H9 (cell line): ENCODE measurements at regions not wholly inside any gene's neighbourhood (a gene's known extent, or its start where the extent isn't known, plus 50 kb on each side); places are given as distances from the start of the nearest gene placed in this dataset.

ENCODE experiments used
- DNase-seq: peaks from one replicate; pipeline ENCODE4 v3.0.0-alpha.2; 2017
- H2AFZ ChIP-seq: one replicate; pipeline ENCODE4 v1.6.1; 2013; ENCODE audit warnings: mild to moderate bottlenecking, low read length, control low read depth, moderate library complexity
- H2AK5ac ChIP-seq: 2 replicates; pipeline ENCODE4 v1.6.1; 2013; ENCODE audit warnings: low read length, control low read depth, mixed read lengths; ENCODE audit not compliant: insufficient read length
- H2BK120ac ChIP-seq: one replicate; pipeline ENCODE4 v1.6.1; 2013; ENCODE audit warnings: low read depth, mild to moderate bottlenecking, low read length, control low read depth, inconsistent platforms; ENCODE audit not compliant: poor library complexity, severe bottlenecking
- H2BK12ac ChIP-seq: 2 replicates; pipeline ENCODE4 v1.6.1; 2013; ENCODE audit warnings: low read length, control low read depth, mixed read lengths, low read depth; ENCODE audit not compliant: insufficient read length
- H2BK15ac ChIP-seq: 2 replicates; pipeline ENCODE4 v1.6.1; 2013; ENCODE audit warnings: low read depth, low read length, control low read depth
- H2BK20ac ChIP-seq: one replicate; pipeline ENCODE4 v1.6.1; 2013; ENCODE audit warnings: low read depth, mild to moderate bottlenecking, low read length, control low read depth, inconsistent platforms; ENCODE audit not compliant: poor library complexity, severe bottlenecking
- H2BK5ac ChIP-seq: 2 replicates; pipeline ENCODE4 v1.6.1; 2013; ENCODE audit warnings: low read length, control low read depth, mixed read lengths; ENCODE audit not compliant: insufficient read length
- H3K14ac ChIP-seq: 2 replicates; pipeline ENCODE4 v1.6.1; 2013; ENCODE audit warnings: low read length, control low read depth; ENCODE audit not compliant: insufficient read depth
- H3K18ac ChIP-seq: 2 replicates; pipeline ENCODE4 v1.6.1; 2013; ENCODE audit warnings: low read depth, mild to moderate bottlenecking, mixed read lengths, low read length, control low read depth; ENCODE audit not compliant: insufficient read length
- H3K23ac ChIP-seq: 2 replicates; pipeline ENCODE4 v1.6.1; 2013; ENCODE audit warnings: low read length, control low read depth, mixed read lengths, low read depth; ENCODE audit not compliant: insufficient read length
- H3K23me2 ChIP-seq: 2 replicates; pipeline ENCODE4 v1.6.1; 2013; ENCODE audit warnings: low read depth, mild to moderate bottlenecking, mixed read lengths, low read length, control low read depth; ENCODE audit not compliant: insufficient read length, poor library complexity, severe bottlenecking
- H3K27ac ChIP-seq: 2 replicates; pipeline ENCODE4 v1.5.1; 2013; ENCODE audit warnings: low read length, control low read depth, mixed read lengths, low read depth; ENCODE audit not compliant: insufficient read length
- H3K27me3 ChIP-seq: 2 replicates; pipeline ENCODE4 v1.6.1; 2013; ENCODE audit warnings: low read length, control low read depth, inconsistent platforms; ENCODE audit not compliant: insufficient read depth
- H3K4ac ChIP-seq: 2 replicates; pipeline ENCODE4 v1.6.1; 2013; ENCODE audit warnings: low read depth, mild to moderate bottlenecking, control low read depth, inconsistent platforms, low read length, moderate library complexity
- H3K4me1 ChIP-seq: 2 replicates; pipeline ENCODE4 v1.6.1; 2013; ENCODE audit warnings: low read length, control low read depth, inconsistent platforms; ENCODE audit not compliant: insufficient read depth
- H3K4me2 ChIP-seq: 2 replicates; pipeline ENCODE4 v1.6.1; 2013; ENCODE audit warnings: low read length, control low read depth, mixed read lengths; ENCODE audit not compliant: insufficient read length, insufficient read depth
- H3K56ac ChIP-seq: 2 replicates; pipeline ENCODE4 v1.6.1; 2013; ENCODE audit warnings: low read depth, mild to moderate bottlenecking, mixed read lengths, low read length, control low read depth; ENCODE audit not compliant: insufficient read length
- H3K79me1 ChIP-seq: 2 replicates; pipeline ENCODE4 v1.6.1; 2013; ENCODE audit warnings: low read depth, mild to moderate bottlenecking, moderate library complexity, low read length, control low read depth, inconsistent platforms; ENCODE audit not compliant: insufficient read depth, poor library complexity, severe bottlenecking
- H3K79me2 ChIP-seq: 2 replicates; pipeline ENCODE4 v1.6.1; 2013; ENCODE audit warnings: low read length, control low read depth, inconsistent platforms; ENCODE audit not compliant: insufficient read depth
- H3K9ac ChIP-seq: 2 replicates; pipeline ENCODE4 v1.6.1; 2013; ENCODE audit warnings: low read length, control low read depth, mixed read lengths; ENCODE audit not compliant: insufficient read length; ENCODE audit errors: extremely low read depth
- H3K9me3 ChIP-seq: one replicate; pipeline ENCODE4 v1.6.1; 2013; ENCODE audit warnings: low read depth, low read length, inconsistent platforms; ENCODE audit not compliant: control insufficient read depth
- H3T11ph ChIP-seq: one replicate; pipeline ENCODE4 v1.6.1; 2013; ENCODE audit warnings: mild to moderate bottlenecking, low read length, control low read depth, inconsistent platforms
- H4K20me1 ChIP-seq: one replicate; pipeline ENCODE4 v1.6.1; 2013; ENCODE audit not compliant: control insufficient read depth, insufficient read length, insufficient read depth
- H4K5ac ChIP-seq: 2 replicates; pipeline ENCODE4 v1.6.1; 2013; ENCODE audit warnings: low read depth, mild to moderate bottlenecking, mixed read lengths, low read length, control low read depth; ENCODE audit not compliant: insufficient read length
- H4K8ac ChIP-seq: replicated peaks from 2 replicates; pipeline ENCODE4 v1.6.1; 2013; ENCODE audit warnings: low read length, control low read depth, mixed read lengths, low read depth; ENCODE audit not compliant: insufficient read length
- H4K91ac ChIP-seq: 2 replicates; pipeline ENCODE4 v1.6.1; 2013; ENCODE audit warnings: low read depth, mild to moderate bottlenecking, moderate library complexity, mixed read lengths, low read length, control low read depth; ENCODE audit not compliant: insufficient read length
- H3K27ac Mint-ChIP-seq, 3 experiments: 2 replicates in 2 of 3; 3 replicates in 1 of 3; pipeline ENCODE4 v1.8.0; 2020 to 2021; ENCODE audit warnings: mixed read lengths in 3 of 3, mild to moderate bottlenecking in 1 of 3, moderate library complexity in 1 of 3
- H3K27me3 Mint-ChIP-seq: 2 replicates; pipeline ENCODE4 v1.8.0; 2021; ENCODE audit warnings: low read depth, mild to moderate bottlenecking, moderate library complexity, mixed read lengths
- H3K36me3 Mint-ChIP-seq, 3 experiments: 2 replicates in 2 of 3; 3 replicates in 1 of 3; pipeline ENCODE4 v1.8.0; 2020 to 2021; ENCODE audit warnings: low read depth in 3 of 3, mixed read lengths in 3 of 3; ENCODE audit not compliant: insufficient read depth in 1 of 3
- H3K4me1 Mint-ChIP-seq, 2 experiments: 2 replicates each; pipeline ENCODE4 v1.8.0; 2020; ENCODE audit warnings: mixed read lengths in 2 of 2
- H3K4me3 Mint-ChIP-seq, 2 experiments: 2 replicates in 1 of 2; 3 replicates in 1 of 2; pipeline ENCODE4 v1.8.0; 2020 to 2021; ENCODE audit warnings: mild to moderate bottlenecking in 2 of 2, mixed read lengths in 2 of 2, moderate library complexity in 1 of 2
- H3K9me3 Mint-ChIP-seq, 2 experiments: 2 replicates in 1 of 2; 3 replicates in 1 of 2; pipeline ENCODE4 v1.8.0; 2020; ENCODE audit warnings: mild to moderate bottlenecking in 2 of 2, mixed read lengths in 2 of 2, moderate library complexity in 1 of 2
- TF ChIP-seq, protein P1 (sequence below): fragments of 200-600 bp; sonication (generic); conservative IDR thresholded peaks from 3 replicates; pipeline ENCODE4 v1.8.0; 2021; ENCODE audit warnings: antibody characterized with exemption, mild to moderate bottlenecking

DNA sequence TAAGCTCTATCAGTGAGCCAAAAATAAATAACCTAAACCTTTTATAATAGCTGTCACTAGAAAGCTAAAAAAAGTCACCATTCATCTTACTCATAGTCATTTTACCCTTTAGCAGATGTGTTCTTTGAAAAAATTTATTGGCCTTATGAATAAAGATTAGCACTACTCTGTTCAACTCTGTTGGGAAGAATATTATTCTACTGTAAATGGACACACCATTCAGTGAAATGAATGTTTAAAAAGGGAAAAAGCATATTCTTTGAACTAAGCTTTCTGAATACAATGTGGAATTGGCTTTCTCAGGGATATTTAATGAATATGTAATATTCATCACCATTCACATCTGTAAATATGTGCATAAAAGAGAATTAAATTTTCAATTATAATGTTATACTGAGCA, 422.0 kb downstream of the CBLN2 start:
- H3K4me1 ChIP-seq: no peaks in the 10 kb centered on the region
- no peaks in the 10 kb centered on the region for H3K9me3 Mint-ChIP-seq
- no peak overlapping the region for H2BK12ac ChIP-seq
- no peak overlapping the region for H2BK120ac ChIP-seq
- peaks cover 0 to 2% (median 0%) of the 10 kb centered on the region in 3 experiments; a peak in 1 of 7 replicates for H3K36me3 Mint-ChIP-seq
- H3K9me3 ChIP-seq: no peaks in the 10 kb centered on the region
- H3K27me3 Mint-ChIP-seq: no peaks in the 10 kb centered on the region
- H3K79me1 ChIP-seq: no peaks in the 10 kb centered on the region
- no peak overlapping the region for H2BK5ac ChIP-seq
- no peak overlapping the region for H3K14ac ChIP-seq
- no peak overlapping the region for H4K91ac ChIP-seq
- no peak for DNase-seq
- no peak overlapping the region for H3K27ac ChIP-seq
- no peak overlapping the region for H3K4me2 ChIP-seq
- H4K20me1 ChIP-seq: no peaks in the 10 kb centered on the region
- H3K4ac ChIP-seq: no peak overlapping the region
- H3T11ph ChIP-seq: no peak overlapping the region
- H2BK15ac ChIP-seq: no peak overlapping the region
- no peak overlapping the region for H2BK20ac ChIP-seq
- H3K4me1 Mint-ChIP-seq: no peaks in the 10 kb centered on the region
- no peak overlapping the region for H3K23ac ChIP-seq
- no peak overlapping the region for H4K8ac ChIP-seq
- TF ChIP-seq, protein P1, sequence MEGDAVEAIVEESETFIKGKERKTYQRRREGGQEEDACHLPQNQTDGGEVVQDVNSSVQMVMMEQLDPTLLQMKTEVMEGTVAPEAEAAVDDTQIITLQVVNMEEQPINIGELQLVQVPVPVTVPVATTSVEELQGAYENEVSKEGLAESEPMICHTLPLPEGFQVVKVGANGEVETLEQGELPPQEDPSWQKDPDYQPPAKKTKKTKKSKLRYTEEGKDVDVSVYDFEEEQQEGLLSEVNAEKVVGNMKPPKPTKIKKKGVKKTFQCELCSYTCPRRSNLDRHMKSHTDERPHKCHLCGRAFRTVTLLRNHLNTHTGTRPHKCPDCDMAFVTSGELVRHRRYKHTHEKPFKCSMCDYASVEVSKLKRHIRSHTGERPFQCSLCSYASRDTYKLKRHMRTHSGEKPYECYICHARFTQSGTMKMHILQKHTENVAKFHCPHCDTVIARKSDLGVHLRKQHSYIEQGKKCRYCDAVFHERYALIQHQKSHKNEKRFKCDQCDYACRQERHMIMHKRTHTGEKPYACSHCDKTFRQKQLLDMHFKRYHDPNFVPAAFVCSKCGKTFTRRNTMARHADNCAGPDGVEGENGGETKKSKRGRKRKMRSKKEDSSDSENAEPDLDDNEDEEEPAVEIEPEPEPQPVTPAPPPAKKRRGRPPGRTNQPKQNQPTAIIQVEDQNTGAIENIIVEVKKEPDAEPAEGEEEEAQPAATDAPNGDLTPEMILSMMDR: no peak
- H2AK5ac ChIP-seq: no peak overlapping the region
- no peak overlapping the region for H2AFZ ChIP-seq
- H3K23me2 ChIP-seq: no peaks in the 10 kb centered on the region
- no peaks in the 10 kb centered on the region for H3K79me2 ChIP-seq
- no peak overlapping the region for H3K27ac Mint-ChIP-seq
- no peak overlapping the region for H3K56ac ChIP-seq
- no peak overlapping the region for H3K18ac ChIP-seq
- no peak overlapping the region for H4K5ac ChIP-seq
- no peak overlapping the region for H3K4me3 Mint-ChIP-seq
- H3K27me3 ChIP-seq: no peaks in the 10 kb centered on the region
- H3K9ac ChIP-seq: no peak overlapping the region
